GM19324 (cell line): ENCODE measurements at regions not wholly inside any gene's neighbourhood (a gene's known extent, or its start where the extent isn't known, plus 50 kb on each side); places are given as distances from the start of the nearest gene placed in this dataset.

Experiments
- ATAC-seq: cut with Tn5 transposase; IDR thresholded peaks from one replicate; pipeline ENCODE4 v1.9.1; 2021; ENCODE audit warnings: mild to moderate bottlenecking, moderate library complexity; ENCODE audit not compliant: unreplicated experiment, low FRiP score

- no peak for ATAC-seq
Measured at GRCh38 chr16:9500872-9501271, 409.4 kb downstream of the HAPSTR1 start.

DNA sequence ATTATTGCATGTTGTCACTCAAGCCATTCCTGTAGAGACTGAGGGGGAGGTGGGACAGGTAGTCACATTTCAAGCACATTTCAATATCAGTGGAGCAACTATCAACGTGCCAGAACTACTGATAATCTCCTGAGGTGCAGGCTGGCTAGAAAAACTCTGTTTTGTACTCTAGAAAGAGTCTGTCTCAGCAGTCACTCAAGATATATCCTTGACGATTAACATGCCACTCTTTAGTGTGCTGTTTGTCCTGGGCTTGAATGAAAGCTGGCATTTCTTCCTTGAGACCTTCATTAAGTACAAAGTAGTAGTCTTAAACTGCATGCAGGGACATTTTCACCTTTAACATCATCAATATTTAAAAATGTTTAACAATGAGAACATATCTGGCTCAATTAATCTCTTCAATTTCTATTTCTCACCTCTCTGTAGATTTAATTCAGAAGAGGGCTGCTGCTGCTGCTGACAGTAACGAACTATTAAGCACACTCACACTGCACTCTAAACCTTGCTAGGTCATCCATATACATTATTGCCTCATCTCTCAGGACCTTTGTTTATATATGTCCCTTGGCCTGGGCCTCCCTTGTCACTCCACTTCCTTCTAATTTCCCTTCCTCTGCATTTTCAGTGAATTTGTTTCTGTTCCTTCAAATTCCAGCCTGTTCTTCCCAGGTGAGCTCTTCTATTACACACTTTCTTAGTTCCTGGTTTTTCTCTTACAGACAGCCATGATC, 412.0 kb downstream of the HAPSTR1 start:
- no peak for ATAC-seq

- no peak for ATAC-seq
Measured at GRCh38 chr16:9508328-9508936, 417.0 kb downstream of the HAPSTR1 start.

- no peak for ATAC-seq
Measured at GRCh38 chr16:9509663-9510062, 418.2 kb downstream of the HAPSTR1 start.

- ATAC-seq, result no peak
Measured at GRCh38 chr16:9511389-9511788, 419.9 kb downstream of the HAPSTR1 start.

GRCh38 chr16:9516444-9516843, 425.0 kb downstream of the HAPSTR1 start:
- ATAC-seq, result no peak

GRCh38 chr16:9518051-9518450, 426.6 kb downstream of the HAPSTR1 start:
- no peak for ATAC-seq

DNA sequence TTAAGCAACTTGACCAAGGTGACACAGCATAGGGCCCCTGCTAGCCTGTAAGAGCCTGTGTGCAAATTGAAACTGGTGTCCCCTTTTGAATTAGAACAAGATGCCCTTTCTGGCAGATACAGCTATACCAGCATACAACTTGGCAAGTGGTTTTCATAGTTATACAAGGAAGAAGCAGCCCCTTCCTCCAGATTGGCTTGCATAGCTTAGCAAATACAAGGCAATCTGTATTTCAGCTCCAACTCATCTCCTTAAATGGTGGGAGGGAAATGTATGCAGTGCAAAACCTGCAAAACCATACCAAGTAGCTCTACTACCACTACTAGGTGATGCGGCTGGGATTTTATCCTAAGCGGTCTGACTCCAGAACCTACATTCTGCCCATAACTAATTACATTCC, 427.1 kb downstream of the HAPSTR1 start:
- no peak for ATAC-seq

GRCh38 chr16:9521749-9522370, 430.4 kb downstream of the HAPSTR1 start:
- ATAC-seq, result no peak

DNA sequence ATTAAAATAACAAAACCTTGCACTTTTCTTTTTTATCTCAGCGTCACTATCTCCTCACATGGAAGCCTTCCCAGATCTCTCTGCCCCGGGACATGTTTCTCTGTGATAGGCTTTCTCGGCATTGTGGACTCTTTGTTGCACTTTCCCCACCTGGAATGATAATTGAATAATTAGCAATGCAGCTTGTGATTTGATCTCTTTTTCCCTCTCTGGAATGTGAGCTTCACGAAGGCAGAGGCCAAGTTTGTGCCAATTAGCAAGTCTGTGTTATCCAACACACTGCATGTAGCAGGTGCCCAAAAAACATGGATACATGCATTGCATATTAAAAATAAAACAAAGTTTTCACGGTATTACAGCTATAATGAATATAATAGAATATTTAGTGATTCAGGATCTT, 431.2 kb downstream of the HAPSTR1 start:
- ATAC-seq, result no peak

DNA sequence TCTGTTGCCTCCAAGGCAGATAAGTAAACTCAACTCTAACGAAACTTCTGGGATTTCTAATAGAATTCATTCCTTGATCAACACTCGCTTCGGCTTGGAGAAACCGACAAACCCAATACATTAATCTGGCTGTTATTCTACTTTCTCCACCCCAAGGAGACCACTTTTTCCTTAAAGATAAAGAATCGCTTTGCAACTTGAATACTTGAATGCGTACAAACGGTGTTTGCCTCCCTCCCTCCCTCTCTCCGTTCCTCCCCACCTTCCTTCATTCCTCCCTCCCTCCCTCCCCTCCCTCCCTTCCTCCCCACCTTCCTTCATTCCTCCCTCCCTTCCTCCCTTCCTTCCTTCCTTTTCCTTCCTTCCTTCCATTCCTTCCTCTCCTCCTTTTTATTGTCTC, 432.6 kb downstream of the HAPSTR1 start:
- ATAC-seq, result no peak

GRCh38 chr16:9525037-9525436, 433.6 kb downstream of the HAPSTR1 start:
- no peak for ATAC-seq

DNA sequence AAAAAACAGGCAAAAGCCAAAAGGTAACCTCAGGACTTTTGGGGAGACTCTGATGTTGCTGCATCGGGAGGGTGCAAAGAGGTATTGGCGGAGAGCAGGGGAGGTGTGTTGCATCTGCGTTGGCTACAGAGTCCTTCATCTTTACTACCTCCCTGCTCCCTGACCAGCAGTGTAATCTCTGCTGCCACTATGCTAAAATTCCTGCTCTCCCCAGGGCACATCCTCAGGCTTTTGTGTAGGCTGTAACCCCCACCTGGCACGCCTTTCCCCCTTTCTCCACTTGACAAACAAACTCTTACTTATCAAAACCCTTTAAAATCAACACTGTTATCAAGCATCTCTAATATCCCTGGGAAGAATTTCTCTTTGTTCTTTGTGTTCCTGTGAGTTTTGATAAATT, 435.3 kb downstream of the HAPSTR1 start:
- ATAC-seq, result no peak

GRCh38 chr16:9527976-9528375, 436.5 kb downstream of the HAPSTR1 start:
- ATAC-seq, result no peak

GRCh38 chr16:9528511-9529079, 437.2 kb downstream of the HAPSTR1 start:
- ATAC-seq, result no peak

GRCh38 chr16:9533042-9533441, 441.6 kb downstream of the HAPSTR1 start:
- no peak for ATAC-seq

GRCh38 chr16:9534759-9535158, 443.3 kb downstream of the HAPSTR1 start:
- no peak for ATAC-seq

GRCh38 chr16:9536905-9537304, 445.5 kb downstream of the HAPSTR1 start:
- ATAC-seq, result no peak

GRCh38 chr16:9539346-9539745, 447.9 kb downstream of the HAPSTR1 start:
- ATAC-seq, result no peak

DNA sequence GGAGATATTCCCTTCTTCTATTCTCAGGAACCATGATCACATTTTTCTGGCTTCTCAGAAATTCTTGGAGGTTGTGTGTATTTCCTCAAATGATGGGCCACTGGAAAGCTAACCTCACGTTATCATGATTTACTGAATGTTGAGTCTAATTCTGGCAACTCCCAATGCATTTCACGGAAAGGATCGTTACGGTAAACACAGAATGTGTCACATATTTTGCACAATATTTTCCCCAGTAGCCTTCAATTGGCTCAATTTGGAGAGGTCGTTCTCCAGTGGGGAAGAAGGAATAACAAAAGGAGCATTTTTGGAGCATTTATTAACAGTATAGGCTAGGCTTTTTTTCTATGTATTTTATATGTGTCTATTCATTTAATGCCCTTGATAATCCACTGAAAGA, 450.3 kb downstream of the HAPSTR1 start:
- ATAC-seq, result no peak

DNA sequence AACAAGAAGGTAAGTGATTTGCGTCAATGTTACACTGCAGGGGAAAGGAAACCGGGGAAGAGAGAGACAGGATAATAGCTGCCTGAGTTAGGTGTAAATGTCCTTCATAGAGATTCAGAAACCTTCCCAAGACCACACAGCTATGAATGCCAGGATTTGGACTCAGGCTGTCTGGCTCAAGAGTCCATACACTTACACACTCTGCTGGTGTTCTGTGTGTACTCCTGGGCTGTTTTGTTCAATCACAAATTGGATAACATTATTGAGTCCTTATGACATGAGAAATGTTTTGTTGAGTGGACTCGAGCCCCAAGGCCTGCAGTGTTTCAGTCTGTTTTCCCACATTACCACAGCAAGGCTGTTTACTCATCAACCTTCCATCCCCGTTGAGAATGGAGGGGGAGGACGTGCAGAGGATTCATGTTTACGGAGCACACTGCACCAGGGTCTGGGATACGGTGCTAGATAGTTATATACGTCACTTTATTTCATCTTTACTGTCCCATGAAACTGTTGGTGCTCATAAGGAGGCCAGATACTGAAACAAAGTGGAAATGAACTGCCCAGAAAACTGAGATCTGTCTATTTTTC, 450.8 kb downstream of the HAPSTR1 start:
- ATAC-seq, result no peak
